Mesendoderm (in vitro differentiated cells): ENCODE measurements at regions not wholly inside any gene's neighbourhood (a gene's known extent, or its start where the extent isn't known, plus 50 kb on each side); places are given as distances from the start of the nearest gene placed in this dataset.
"Not testable (repeated sequence)": the region's sequence is repeated elsewhere in the genome, so short reads cannot be mapped to it uniquely, and the experiment has no call there.

Source experiments
- DNase-seq: peaks from one replicate; pipeline ENCODE4 v3.0.0; 2013
- H2AK5ac ChIP-seq: 2 replicates; pipeline ENCODE4 v1.6.1; 2013; ENCODE audit warnings: low read length, inconsistent platforms
- H2BK120ac ChIP-seq: 2 replicates; pipeline ENCODE4 v1.6.1; 2013; ENCODE audit warnings: low read depth, mild to moderate bottlenecking, low read length, moderate library complexity, mixed read lengths
- H2BK15ac ChIP-seq: replicated peaks from 2 replicates; pipeline ENCODE4 v1.6.1; 2013; ENCODE audit warnings: low read depth, mild to moderate bottlenecking, moderate library complexity
- H2BK5ac ChIP-seq: 2 replicates; pipeline ENCODE4 v1.6.1; 2013; ENCODE audit warnings: low read length, inconsistent platforms
- H3K18ac ChIP-seq: 2 replicates; pipeline ENCODE4 v1.6.1; 2013; ENCODE audit warnings: mild to moderate bottlenecking, low read length, mixed read lengths
- H3K23ac ChIP-seq: one replicate; pipeline ENCODE4 v1.6.1; 2013; ENCODE audit warnings: low read length
- H3K27ac ChIP-seq: 2 replicates; pipeline ENCODE4 v1.5.1; 2013; ENCODE audit warnings: low read depth, mild to moderate bottlenecking, inconsistent platforms, low read length, moderate library complexity
- H3K27me3 ChIP-seq: 2 replicates; pipeline ENCODE4 v1.6.1; 2013; ENCODE audit warnings: low read length, control low read depth, mild to moderate bottlenecking, inconsistent platforms; ENCODE audit not compliant: insufficient read depth, poor library complexity
- H3K36me3 ChIP-seq: 2 replicates; pipeline ENCODE4 v1.6.1; 2013; ENCODE audit warnings: low read length, inconsistent platforms; ENCODE audit not compliant: control insufficient read depth, insufficient read depth
- H3K4ac ChIP-seq: one replicate; pipeline ENCODE4 v1.6.1; 2013; ENCODE audit warnings: low read depth, mild to moderate bottlenecking, low read length, moderate library complexity
- H3K4me1 ChIP-seq: 2 replicates; pipeline ENCODE4 v1.6.1; 2013; ENCODE audit warnings: low read depth, low read length, inconsistent platforms; ENCODE audit not compliant: control insufficient read depth
- H3K4me2 ChIP-seq: 2 replicates; pipeline ENCODE4 v1.6.1; 2013; ENCODE audit warnings: low read length
- H3K4me3 ChIP-seq: 2 replicates; pipeline ENCODE4 v1.5.1; 2013; ENCODE audit warnings: mild to moderate bottlenecking, low read length
- H3K56ac ChIP-seq: one replicate; pipeline ENCODE4 v1.6.1; 2013; ENCODE audit warnings: low read length
- H3K79me1 ChIP-seq: 2 replicates; pipeline ENCODE4 v1.6.1; 2013; ENCODE audit warnings: low read length, inconsistent platforms
- H3K79me2 ChIP-seq: 2 replicates; pipeline ENCODE4 v1.6.1; 2013; ENCODE audit warnings: mild to moderate bottlenecking, low read length; ENCODE audit not compliant: control insufficient read depth, insufficient read depth
- H3K9ac ChIP-seq: 2 replicates; pipeline ENCODE4 v1.6.1; 2013; ENCODE audit warnings: low read length, inconsistent platforms
- H4K5ac ChIP-seq: one replicate; pipeline ENCODE4 v1.6.1; 2013; ENCODE audit warnings: low read length
- H4K8ac ChIP-seq: one replicate; pipeline ENCODE4 v1.6.1; 2013; ENCODE audit warnings: low read depth, mild to moderate bottlenecking, control low read depth, low read length, moderate library complexity
- WGBS: extraction: QIAGEN DNeasy Blood & Tissue Kit; methylation state at CpG from one replicate; pipeline ENCODE4 v1.1.7; 2013; ENCODE audit warnings: low lambda C conversion rate, missing lambda C conversion rate; ENCODE audit not compliant: insufficient coverage; ENCODE audit errors: extremely low coverage; 5-methylcytosine and 5-hydroxymethylcytosine counted together

DNA sequence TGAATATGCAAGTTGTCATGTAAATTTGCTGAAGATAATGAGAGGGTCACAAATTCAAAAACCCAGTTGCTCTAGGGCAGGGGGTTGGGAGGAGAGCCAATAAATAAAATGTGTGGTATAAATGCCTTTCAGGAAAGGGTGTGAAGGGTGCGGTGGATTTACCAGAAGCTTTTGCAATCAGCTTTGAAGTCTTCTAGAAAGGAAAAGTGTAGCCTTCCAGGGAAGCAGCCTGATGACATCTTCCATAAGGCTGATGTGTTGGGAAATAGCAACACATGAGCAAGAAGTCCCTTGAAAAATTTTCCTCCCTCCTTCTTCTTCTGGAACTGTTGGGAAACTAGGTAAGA is 85.6 kb upstream of the POTEC start:
- not testable (repeated sequence) for H3K79me2 ChIP-seq, H4K8ac ChIP-seq, H3K4me2 ChIP-seq

DNA sequence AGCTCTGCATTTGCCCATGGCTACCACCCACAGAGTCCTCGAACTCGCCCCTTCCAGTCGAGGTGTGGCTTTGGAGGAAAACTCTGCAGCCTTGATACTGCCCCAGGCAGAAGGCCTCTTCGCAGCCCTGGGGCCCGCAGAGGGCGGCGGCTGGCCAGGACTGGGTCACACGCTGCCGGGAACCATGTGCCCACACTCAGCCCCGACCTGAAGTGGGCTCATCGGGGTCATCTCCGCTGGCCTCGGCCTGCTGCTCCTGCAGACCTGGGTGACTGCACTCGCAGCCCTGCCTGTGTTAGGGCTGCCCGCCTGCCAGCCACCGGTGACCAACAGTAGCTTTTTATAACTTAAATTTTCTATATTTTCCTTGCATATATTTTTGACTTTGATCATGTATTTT is 89.6 kb upstream of the POTEC start:
- H3K79me1 ChIP-seq, H2BK5ac ChIP-seq, H3K4me3 ChIP-seq, H3K18ac ChIP-seq, H4K5ac ChIP-seq, H3K4ac ChIP-seq, H3K27ac ChIP-seq, H3K79me2 ChIP-seq, H2BK15ac ChIP-seq, DNase-seq, H3K23ac ChIP-seq, H3K9ac ChIP-seq, H3K27me3 ChIP-seq, H3K56ac ChIP-seq, H2AK5ac ChIP-seq, H2BK120ac ChIP-seq, H3K4me1 ChIP-seq, H3K4me2 ChIP-seq, H4K8ac ChIP-seq, H3K36me3 ChIP-seq: not testable (repeated sequence)
- whole genome bisulfite sequencing, result no CpG with 5 or more reads among the region's 16 CpGs

More for the DNA sequence above, 85.6 kb upstream of the POTEC start:
- not testable (repeated sequence) for H2BK15ac ChIP-seq, H3K23ac ChIP-seq, H3K18ac ChIP-seq, H3K27me3 ChIP-seq, DNase-seq, H3K4me1 ChIP-seq, H4K5ac ChIP-seq, H3K4me3 ChIP-seq, H2BK5ac ChIP-seq, H2AK5ac ChIP-seq, H3K36me3 ChIP-seq, H3K56ac ChIP-seq, H3K79me1 ChIP-seq, H3K4ac ChIP-seq, H2BK120ac ChIP-seq, H3K27ac ChIP-seq, H3K9ac ChIP-seq
- WGBS, result no CpG with 5 or more reads among the region's 1 CpG

DNA sequence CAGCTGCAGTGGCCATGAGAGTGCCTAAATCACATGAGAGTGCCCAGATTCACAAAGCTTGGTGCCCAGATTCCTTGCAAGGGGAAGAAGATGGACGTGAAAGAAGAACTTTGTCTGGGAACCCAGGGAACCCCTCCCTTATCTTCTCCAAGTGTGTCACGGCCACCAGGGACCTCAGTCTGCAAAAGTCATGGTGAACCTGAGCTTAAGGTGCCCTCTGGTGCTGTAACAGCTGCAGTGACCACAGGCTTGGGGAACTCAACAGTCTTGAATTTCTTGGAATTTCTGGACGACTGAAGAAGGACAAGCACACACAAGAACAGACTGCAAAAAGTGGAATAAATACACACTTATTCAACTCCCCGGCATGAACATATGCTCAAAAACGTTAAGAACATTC is 94.6 kb upstream of the POTEC start:
- not testable (repeated sequence) for H2BK15ac ChIP-seq, H3K27me3 ChIP-seq
- WGBS, result no CpG with 5 or more reads among the region's 5 CpGs

DNA sequence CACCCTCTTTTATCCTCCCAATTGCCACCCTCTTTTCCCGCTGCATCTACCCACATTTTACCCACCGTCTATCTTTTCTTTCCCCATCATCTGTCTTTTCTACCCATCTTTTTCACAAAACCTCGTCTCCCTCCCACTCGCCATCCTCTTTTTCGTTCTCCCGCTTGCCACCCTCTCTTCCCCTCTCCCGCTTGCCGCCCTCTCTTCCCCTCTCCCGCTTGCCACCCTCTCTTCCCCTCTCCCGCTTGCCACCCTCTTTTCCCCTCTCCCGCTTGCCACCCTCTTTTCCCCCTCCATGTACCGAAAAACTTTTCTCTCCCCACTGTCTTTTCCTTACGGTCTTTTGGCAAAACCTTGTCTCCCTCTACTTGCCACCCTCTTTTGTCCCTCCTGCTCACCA is 97.7 kb upstream of the POTEC start:
- DNase-seq, result peak; percentile 11

More for the DNA sequence above, 94.6 kb upstream of the POTEC start:
- not testable (repeated sequence) for H3K36me3 ChIP-seq, H3K79me1 ChIP-seq, H4K8ac ChIP-seq, H2AK5ac ChIP-seq, H4K5ac ChIP-seq, H3K18ac ChIP-seq, H2BK5ac ChIP-seq, H3K23ac ChIP-seq, H3K4me1 ChIP-seq, H3K4me2 ChIP-seq, H3K4ac ChIP-seq, H2BK120ac ChIP-seq, DNase-seq, H3K4me3 ChIP-seq, H3K9ac ChIP-seq, H3K27ac ChIP-seq, H3K56ac ChIP-seq, H3K79me2 ChIP-seq

DNA sequence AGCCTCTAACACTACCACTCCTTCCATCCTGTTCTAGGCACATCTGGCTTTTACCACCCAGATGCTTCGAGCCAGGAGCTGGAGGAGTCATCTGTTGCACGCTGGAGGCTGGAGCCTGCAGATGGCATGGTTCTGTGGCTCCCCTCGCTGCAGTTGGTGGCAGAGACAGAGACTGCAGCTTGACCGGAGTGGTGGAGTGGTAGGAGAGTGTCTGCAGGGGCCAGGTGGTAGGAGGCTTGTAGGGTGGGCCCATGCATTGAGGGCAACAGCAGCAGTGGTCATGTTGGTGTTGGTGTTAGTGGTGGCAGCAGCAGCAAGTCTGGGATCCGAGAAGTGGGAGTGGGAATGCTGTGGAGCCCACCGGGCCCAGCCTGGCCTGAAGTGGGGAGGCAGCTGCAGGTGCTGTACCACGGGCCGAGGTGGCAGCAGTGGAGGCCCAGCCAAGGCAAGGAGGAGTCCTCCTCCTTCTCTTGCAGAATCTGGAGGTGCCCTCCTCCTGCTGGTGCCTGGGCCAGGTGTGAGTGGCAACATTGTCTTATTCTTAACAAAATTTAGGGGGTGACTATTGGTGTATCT is 100.4 kb upstream of the POTEC start:
- not testable (repeated sequence) for H3K4me1 ChIP-seq, H3K4ac ChIP-seq, H3K9ac ChIP-seq, H3K18ac ChIP-seq, H3K4me3 ChIP-seq, H2AK5ac ChIP-seq, H2BK15ac ChIP-seq, H3K27ac ChIP-seq, H3K23ac ChIP-seq, H3K36me3 ChIP-seq, H3K56ac ChIP-seq, H3K27me3 ChIP-seq, H4K8ac ChIP-seq, H4K5ac ChIP-seq, H3K79me1 ChIP-seq, H2BK120ac ChIP-seq, H3K79me2 ChIP-seq, DNase-seq, H3K4me2 ChIP-seq, H2BK5ac ChIP-seq
- no CpG with 5 or more reads among the region's 8 CpGs for WGBS

More for the DNA sequence above, 97.7 kb upstream of the POTEC start:
- H2AK5ac ChIP-seq, H3K79me2 ChIP-seq, H3K18ac ChIP-seq, H3K56ac ChIP-seq, H4K5ac ChIP-seq, H3K4me1 ChIP-seq, H3K36me3 ChIP-seq, H2BK5ac ChIP-seq, H2BK15ac ChIP-seq, H3K79me1 ChIP-seq, H3K4ac ChIP-seq, H2BK120ac ChIP-seq, H3K23ac ChIP-seq, H3K27ac ChIP-seq, H3K4me3 ChIP-seq, H3K27me3 ChIP-seq, H4K8ac ChIP-seq, H3K4me2 ChIP-seq: not testable (repeated sequence)
- no CpG with 5 or more reads among the region's 13 CpGs for WGBS
- peak overlapping the region; percentile 42 for H3K9ac ChIP-seq

DNA sequence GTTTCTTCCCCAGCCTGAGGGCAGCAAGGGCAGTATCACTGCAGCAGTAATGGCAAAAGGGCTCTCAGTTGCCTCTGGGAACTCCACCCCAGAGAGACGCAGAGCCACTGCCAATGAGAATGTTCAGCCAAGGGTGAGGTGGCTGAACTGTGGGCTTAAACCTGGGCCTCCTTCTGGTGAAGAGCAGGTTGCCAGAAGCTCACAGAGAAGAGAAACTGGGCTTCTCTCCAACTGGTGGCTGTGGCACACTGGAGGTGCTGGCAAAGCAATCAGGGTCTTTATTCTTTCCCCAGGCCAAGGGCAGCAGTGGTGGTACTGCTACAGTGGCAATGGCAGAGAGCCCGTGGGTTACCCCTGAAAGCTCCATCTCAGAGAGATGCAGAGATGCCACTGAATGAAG is 54.9 kb upstream of the ANKRD30B start:
- not testable (repeated sequence) for H3K18ac ChIP-seq, H4K5ac ChIP-seq, H3K79me2 ChIP-seq, DNase-seq, H3K79me1 ChIP-seq, H2BK15ac ChIP-seq, H3K4me1 ChIP-seq, H2BK5ac ChIP-seq, H2BK120ac ChIP-seq, H3K27ac ChIP-seq, H3K27me3 ChIP-seq, H3K9ac ChIP-seq, H2AK5ac ChIP-seq, H3K4me3 ChIP-seq, H3K4me2 ChIP-seq, H3K23ac ChIP-seq, H3K4ac ChIP-seq, H3K56ac ChIP-seq, H3K36me3 ChIP-seq, H4K8ac ChIP-seq
- WGBS, result no CpG with 5 or more reads among the region's 2 CpGs
